HEK293T (cell line): ENCODE measurements at regions not wholly inside any gene's neighbourhood (a gene's known extent, or its start where the extent isn't known, plus 50 kb on each side); places are given as distances from the start of the nearest gene placed in this dataset.

ENCODE experiments used
- CTCF ChIA-PET: fragments of 350-600 bp; formaldehyde crosslinking; extraction: SDS; loops from one replicate; lab custom pipeline; 2021; ENCODE audit warnings: antibody characterized with exemption, inconsistent platforms; lab: Yijun Ruan, JAX
- POLR2A ChIA-PET: fragments of 350-600 bp; formaldehyde crosslinking; extraction: SDS; loops from one replicate; lab custom pipeline; 2020; ENCODE audit warnings: antibody characterized with exemption, inconsistent platforms; lab: Yijun Ruan, JAX
- DNase-seq: peaks from one replicate; pipeline ENCODE4 v3.0.0; 2012; ENCODE audit warnings: mixed read lengths; ENCODE audit errors: extremely low spot score
- ARNT ChIP-seq: fragments of 450-650 bp; IDR thresholded peaks from 2 replicates; pipeline ENCODE4 v1.6.1; 2017; ENCODE audit warnings: mild to moderate bottlenecking
- BHLHE40 ChIP-seq: fragments of 450-650 bp; IDR thresholded peaks from 2 replicates; pipeline ENCODE4 v1.6.1; 2016; ENCODE audit warnings: mild to moderate bottlenecking, moderate library complexity, borderline replicate concordance
- CTBP1 ChIP-seq: fragments of 450-650 bp; IDR thresholded peaks from 2 replicates; pipeline ENCODE4 v1.6.1; 2016; ENCODE audit warnings: borderline replicate concordance
- ELF4 ChIP-seq: fragments of 450-650 bp; IDR thresholded peaks from 2 replicates; pipeline ENCODE4 v1.6.1; 2017; ENCODE audit warnings: antibody characterized with exemption
- FOXA1 ChIP-seq: fragments of 450-650 bp; IDR thresholded peaks from 2 replicates; pipeline ENCODE4 v1.6.1; 2016; ENCODE audit warnings: mild to moderate bottlenecking
- FOXK2 ChIP-seq: fragments of 450-650 bp; IDR thresholded peaks from 2 replicates; pipeline ENCODE4 v1.6.1; 2016; ENCODE audit warnings: mild to moderate bottlenecking
- FOXM1 ChIP-seq: fragments of 450-650 bp; IDR thresholded peaks from 2 replicates; pipeline ENCODE4 v1.6.1; 2017; ENCODE audit warnings: mild to moderate bottlenecking, borderline replicate concordance
- HDGF ChIP-seq: fragments of 450-650 bp; IDR thresholded peaks from 2 replicates; pipeline ENCODE4 v1.6.1; 2017; ENCODE audit warnings: antibody characterized with exemption, borderline replicate concordance
- L3MBTL2 ChIP-seq: fragments of 450-650 bp; conservative IDR thresholded peaks from 2 replicates; pipeline ENCODE4 v1.6.1; 2016; ENCODE audit warnings: mild to moderate bottlenecking
- LEF1 ChIP-seq: fragments of 450-650 bp; IDR thresholded peaks from 2 replicates; pipeline ENCODE4 v1.6.1; 2017; ENCODE audit warnings: mild to moderate bottlenecking, borderline replicate concordance
- NFRKB ChIP-seq: fragments of 450-650 bp; IDR thresholded peaks from 2 replicates; pipeline ENCODE4 v1.6.1; 2016; ENCODE audit warnings: mild to moderate bottlenecking, moderate library complexity
- PKNOX1 ChIP-seq: fragments of 450-650 bp; IDR thresholded peaks from 2 replicates; pipeline ENCODE4 v1.6.1; 2016
- SP1 ChIP-seq: fragments of 450-650 bp; IDR thresholded peaks from 2 replicates; pipeline ENCODE4 v1.6.1; 2017
- SUZ12 ChIP-seq: fragments of 450-650 bp; IDR thresholded peaks from 2 replicates; pipeline ENCODE4 v1.6.1; 2016; ENCODE audit warnings: mild to moderate bottlenecking
- TARDBP ChIP-seq: fragments of 450-650 bp; IDR thresholded peaks from 2 replicates; pipeline ENCODE4 v1.6.1; 2016
- ZNF384 ChIP-seq: fragments of 450-650 bp; IDR thresholded peaks from 2 replicates; pipeline ENCODE4 v1.6.1; 2016

- CTCF ChIA-PET: no interaction called here
- TF ChIP-seq ARNT: no peak
- TF ChIP-seq FOXA1: no peak
- no peak for TF ChIP-seq NFRKB
- TF ChIP-seq SP1: no peak
- no peak for TF ChIP-seq LEF1
- no peak for TF ChIP-seq SUZ12
- TF ChIP-seq TARDBP: no peak
- TF ChIP-seq CTBP1: no peak
- no peak for TF ChIP-seq HDGF
- no peak for TF ChIP-seq FOXM1
- no peak for TF ChIP-seq FOXK2
- TF ChIP-seq L3MBTL2: no peak
- TF ChIP-seq ELF4: no peak
- TF ChIP-seq BHLHE40: no peak
- TF ChIP-seq PKNOX1: no peak
- DNase-seq: no peak
- POLR2A ChIA-PET: no interaction called here
These were observed 70.8 kb upstream of the GNAI1 start for GRCh38 chr7:80063834-80064233.

GRCh38 chr7:80060218-80060806 lies 74.3 kb upstream of the GNAI1 start:
- POLR2A ChIA-PET: no interaction called here
- no peak for TF ChIP-seq SP1
- TF ChIP-seq CTBP1: no peak
- DNase-seq: peak; percentile 7
- CTCF ChIA-PET: interaction anchor here (0.5 to 0.9 kb wide), 2 partner anchors 12 to 587 kb away, joined by 3 read pairs; no protein-coding TSS in a partner anchor

- ChIA-PET CTCF (no interaction called here), POLR2A (no interaction called here)
- DNase-seq: no peak
- TF ChIP-seq SP1: no peak
- no peak for TF ChIP-seq FOXA1
- TF ChIP-seq SUZ12: no peak
- no peak for TF ChIP-seq ARNT
- no peak for TF ChIP-seq ELF4
- no peak for TF ChIP-seq BHLHE40
- TF ChIP-seq FOXM1: no peak
- no peak for TF ChIP-seq HDGF
- TF ChIP-seq NFRKB: no peak
- TF ChIP-seq LEF1: no peak
- no peak for TF ChIP-seq ZNF384
These were observed 77.1 kb upstream of the GNAI1 start for GRCh38 chr7:80057488-80057887.

- no peak for DNase-seq
- TF ChIP-seq FOXK2 (no peak), ARNT (no peak), HDGF (no peak), SP1 (no peak), FOXM1 (no peak), FOXA1 (no peak), PKNOX1 (no peak), SUZ12 (no peak), BHLHE40 (no peak)
- ChIA-PET POLR2A (no interaction called here), CTCF (no interaction called here)
These were observed 80.3 kb upstream of the GNAI1 start for GRCh38 chr7:80054356-80054755.

GRCh38 chr7:80053124-80053523 lies 81.5 kb upstream of the GNAI1 start:
- POLR2A ChIA-PET: no interaction called here
- DNase-seq: no peak
- TF ChIP-seq ZNF384 (no peak), ARNT (no peak), FOXA1 (no peak), CTBP1 (no peak), SP1 (no peak), LEF1 (no peak), SUZ12 (no peak), TARDBP (no peak), HDGF (no peak), NFRKB (no peak), L3MBTL2 (no peak)
- CTCF ChIA-PET: no interaction called here

- CTCF ChIA-PET: interaction anchor here (1.7 kb wide), 1 partner anchor 12 kb away, joined by 3 read pairs; no protein-coding TSS in a partner anchor
- TF ChIP-seq HDGF (no peak), LEF1 (no peak), CTBP1 (no peak), ZNF384 (no peak), SUZ12 (no peak)
- DNase-seq: no peak
- POLR2A ChIA-PET: no interaction called here
These were observed 86.7 kb upstream of the GNAI1 start for GRCh38 chr7:80047856-80048459.

GRCh38 chr7:80047032-80047431 lies 87.6 kb upstream of the GNAI1 start:
- DNase-seq: no peak
- POLR2A ChIA-PET: no interaction called here
- TF ChIP-seq ELF4 (no peak), FOXM1 (no peak)
- CTCF ChIA-PET: interaction anchor here (0.6 to 1.7 kb wide), 2 partner anchors 13 to 638 kb away, joined by 3 read pairs; no protein-coding TSS in a partner anchor
